ENCODE measurements at regions not wholly inside any gene's neighbourhood (a gene's known extent, or its start where the extent isn't known, plus 50 kb on each side); places are given as distances from the start of the nearest gene placed in this dataset.

DNA sequence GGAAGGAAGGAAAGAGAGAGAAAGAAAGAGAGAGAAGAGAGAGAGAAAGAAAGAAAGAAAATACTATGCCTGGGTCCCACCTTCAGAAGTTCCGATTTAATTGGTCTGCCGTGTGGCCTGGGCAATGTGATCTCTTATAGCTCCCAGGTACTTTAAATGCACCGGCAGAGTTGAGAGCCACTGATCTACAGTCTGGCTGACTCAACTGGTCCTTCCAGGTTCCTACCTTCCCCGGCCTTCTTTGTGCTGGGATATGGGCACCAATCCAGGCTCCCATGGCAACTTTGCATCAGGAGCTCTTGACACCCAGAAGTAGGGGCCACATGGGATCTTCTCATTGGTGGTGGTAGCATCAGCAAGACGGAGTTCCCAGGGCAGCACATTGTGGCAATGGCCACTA is 186.5 kb upstream of the ATP6AP2 start:
- Histone ChIP-seq H3F3A (ENCODE audit: insufficient read depth, low read depth) (no peaks in the 10 kb centered on the region), H3K4me2 (no peak overlapping the region), H3K9me3 (ENCODE audit: insufficient read depth, low read depth) (no peaks in the 10 kb centered on the region), H3K27me3 (ENCODE audit: insufficient read depth, low read depth) (no peaks in the 10 kb centered on the region), H4K20me1 (ENCODE audit: insufficient read depth) (no peaks in the 10 kb centered on the region), H3K27ac (no peak overlapping the region), H2AFZ (no peak overlapping the region), H3K4me1 (replicated peaks; ENCODE audit: insufficient read depth) (no peaks in the 10 kb centered on the region), H3K9me2 (ENCODE audit: insufficient read depth) (no peaks in the 10 kb centered on the region), H3K79me2 (ENCODE audit: low read depth) (no peaks in the 10 kb centered on the region), H3K36me3 (ENCODE audit: low read depth) (no peaks in the 10 kb centered on the region), H3K4me3 (no peak overlapping the region)
- intact Hi-C loops (cut with micrococcal nuclease; ENCODE audit: unreplicated experiment) = no loop called here
- ChIA-PET CTCF (no interaction called here), POLR2A (ENCODE audit: unreplicated experiment) (no interaction called here)
- no peak for DNase-seq
- no peak for TF ChIP-seq EZH2 (IDR thresholded peaks at IDR 0.05; ENCODE audit: low read depth)
- TF ChIP-seq, protein P1, sequence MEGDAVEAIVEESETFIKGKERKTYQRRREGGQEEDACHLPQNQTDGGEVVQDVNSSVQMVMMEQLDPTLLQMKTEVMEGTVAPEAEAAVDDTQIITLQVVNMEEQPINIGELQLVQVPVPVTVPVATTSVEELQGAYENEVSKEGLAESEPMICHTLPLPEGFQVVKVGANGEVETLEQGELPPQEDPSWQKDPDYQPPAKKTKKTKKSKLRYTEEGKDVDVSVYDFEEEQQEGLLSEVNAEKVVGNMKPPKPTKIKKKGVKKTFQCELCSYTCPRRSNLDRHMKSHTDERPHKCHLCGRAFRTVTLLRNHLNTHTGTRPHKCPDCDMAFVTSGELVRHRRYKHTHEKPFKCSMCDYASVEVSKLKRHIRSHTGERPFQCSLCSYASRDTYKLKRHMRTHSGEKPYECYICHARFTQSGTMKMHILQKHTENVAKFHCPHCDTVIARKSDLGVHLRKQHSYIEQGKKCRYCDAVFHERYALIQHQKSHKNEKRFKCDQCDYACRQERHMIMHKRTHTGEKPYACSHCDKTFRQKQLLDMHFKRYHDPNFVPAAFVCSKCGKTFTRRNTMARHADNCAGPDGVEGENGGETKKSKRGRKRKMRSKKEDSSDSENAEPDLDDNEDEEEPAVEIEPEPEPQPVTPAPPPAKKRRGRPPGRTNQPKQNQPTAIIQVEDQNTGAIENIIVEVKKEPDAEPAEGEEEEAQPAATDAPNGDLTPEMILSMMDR (conservative IDR thresholded peaks at IDR 0.05) = no peak
- BruUV-seq (replicated peaks) = no TSS peak

DNA sequence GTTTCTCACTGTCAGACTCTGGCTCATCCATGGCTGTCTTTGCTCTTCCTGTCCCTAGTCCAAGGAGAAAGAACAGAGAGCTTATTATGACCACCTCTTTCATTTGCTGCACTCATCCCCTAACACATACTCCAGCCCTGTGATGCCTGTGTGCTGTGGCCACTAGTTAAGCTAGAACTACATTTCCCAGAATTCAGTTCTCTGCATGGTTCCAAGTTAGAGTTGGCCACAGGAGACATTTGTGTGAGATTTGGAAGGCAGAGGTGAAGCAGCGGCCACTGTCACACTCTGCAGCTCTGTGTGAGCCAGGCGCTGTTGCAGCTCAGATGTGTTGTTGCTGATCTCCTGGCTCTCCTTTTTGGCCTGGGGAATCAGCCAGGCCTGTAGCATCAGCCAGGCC is 188.2 kb upstream of the ATP6AP2 start:
- DNase-seq = no peak
- BruUV-seq (replicated peaks) = no TSS peak
- ChIA-PET CTCF (no interaction called here), POLR2A (ENCODE audit: unreplicated experiment) (no interaction called here)
- no peaks in the 10 kb centered on the region for H3K79me2 ChIP-seq (ENCODE audit: low read depth)
- H4K20me1 ChIP-seq (ENCODE audit: insufficient read depth) = no peaks in the 10 kb centered on the region
- H3F3A ChIP-seq (ENCODE audit: insufficient read depth, low read depth) = no peaks in the 10 kb centered on the region
- TF ChIP-seq, protein P1 (conservative IDR thresholded peaks at IDR 0.05) = no peak
- no peak for TF ChIP-seq EZH2 (IDR thresholded peaks at IDR 0.05; ENCODE audit: low read depth)
- H3K4me2 ChIP-seq = no peak overlapping the region
- H3K27ac ChIP-seq = no peak overlapping the region
- H3K9me3 ChIP-seq (ENCODE audit: insufficient read depth, low read depth) = no peaks in the 10 kb centered on the region
- H3K4me1 ChIP-seq (replicated peaks; ENCODE audit: insufficient read depth) = no peaks in the 10 kb centered on the region
- H3K27me3 ChIP-seq (ENCODE audit: insufficient read depth, low read depth) = no peaks in the 10 kb centered on the region
- no peak overlapping the region for H3K4me3 ChIP-seq
- H3K36me3 ChIP-seq (ENCODE audit: low read depth) = no peaks in the 10 kb centered on the region
- H3K9me2 ChIP-seq (ENCODE audit: insufficient read depth) = no peaks in the 10 kb centered on the region
- no peak overlapping the region for H2AFZ ChIP-seq
- intact Hi-C loops (cut with micrococcal nuclease; ENCODE audit: unreplicated experiment) = no loop called here

DNA sequence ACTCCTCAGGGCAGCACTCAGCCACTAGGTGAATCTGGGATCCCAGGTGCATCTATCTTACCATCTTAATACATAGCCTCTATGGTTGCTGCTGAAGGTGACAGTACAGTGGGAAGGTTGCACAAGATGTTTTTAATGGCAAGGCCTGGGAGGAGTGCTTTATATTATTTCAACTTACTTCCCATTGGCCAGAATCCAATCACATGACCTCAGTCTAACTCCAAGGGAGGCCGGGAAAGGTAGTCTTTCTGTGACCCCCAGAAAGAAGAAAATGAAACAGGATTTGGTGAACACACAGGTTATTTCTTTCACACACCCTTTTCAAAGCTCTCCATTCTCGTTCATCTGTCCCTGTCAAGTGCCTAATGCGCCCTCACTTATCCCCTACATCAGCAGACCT is 189.1 kb upstream of the ATP6AP2 start:
- Histone ChIP-seq H2AFZ (no peak overlapping the region), H3K9me3 (ENCODE audit: insufficient read depth, low read depth) (no peaks in the 10 kb centered on the region), H4K20me1 (ENCODE audit: insufficient read depth) (no peaks in the 10 kb centered on the region), H3K9me2 (ENCODE audit: insufficient read depth) (no peaks in the 10 kb centered on the region), H3F3A (ENCODE audit: insufficient read depth, low read depth) (no peaks in the 10 kb centered on the region), H3K27ac (no peak overlapping the region), H3K4me2 (no peak overlapping the region), H3K4me1 (replicated peaks; ENCODE audit: insufficient read depth) (no peaks in the 10 kb centered on the region), H3K27me3 (ENCODE audit: insufficient read depth, low read depth) (no peaks in the 10 kb centered on the region), H3K4me3 (no peak overlapping the region), H3K36me3 (ENCODE audit: low read depth) (no peaks in the 10 kb centered on the region), H3K79me2 (ENCODE audit: low read depth) (no peaks in the 10 kb centered on the region)
- ChIA-PET CTCF (no interaction called here), POLR2A (ENCODE audit: unreplicated experiment) (no interaction called here)
- TF ChIP-seq EZH2 (IDR thresholded peaks at IDR 0.05; ENCODE audit: low read depth) = no peak
- intact Hi-C loops (cut with micrococcal nuclease; ENCODE audit: unreplicated experiment) = no loop called here
- no TSS peak for BruUV-seq (replicated peaks)
- DNase-seq = no peak

DNA sequence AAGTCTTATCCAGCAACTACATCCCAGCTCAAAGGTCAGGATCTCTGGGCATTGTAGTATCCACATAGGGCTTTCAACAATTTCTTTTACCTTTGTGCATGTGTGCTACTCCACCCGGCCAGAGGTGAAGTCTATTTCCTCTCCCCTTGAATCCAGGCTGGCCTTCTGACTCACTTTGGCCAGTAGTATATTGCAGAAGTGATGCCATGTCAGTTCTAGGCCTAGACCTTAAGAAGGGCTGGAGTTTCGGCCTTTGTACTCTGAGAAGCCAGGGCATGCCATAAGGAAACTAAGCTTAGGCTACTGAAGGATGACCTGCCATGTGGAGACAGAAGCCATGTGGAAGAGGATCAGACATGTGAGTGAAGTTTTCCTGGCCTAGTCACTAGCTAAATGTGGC is 191.2 kb upstream of the ATP6AP2 start:
- no peaks in the 10 kb centered on the region for H3K79me2 ChIP-seq (ENCODE audit: low read depth)
- DNase-seq = no peak
- no peaks in the 10 kb centered on the region for H3K9me2 ChIP-seq (ENCODE audit: insufficient read depth)
- ChIA-PET CTCF (no interaction called here), POLR2A (ENCODE audit: unreplicated experiment) (no interaction called here)
- no peak overlapping the region for H3K27ac ChIP-seq
- H4K20me1 ChIP-seq (ENCODE audit: insufficient read depth) = no peaks in the 10 kb centered on the region
- BruUV-seq (replicated peaks) = no TSS peak
- H3F3A ChIP-seq (ENCODE audit: insufficient read depth, low read depth) = no peaks in the 10 kb centered on the region
- no peaks in the 10 kb centered on the region for H3K27me3 ChIP-seq (ENCODE audit: insufficient read depth, low read depth)
- H3K36me3 ChIP-seq (ENCODE audit: low read depth) = no peaks in the 10 kb centered on the region
- H3K4me3 ChIP-seq = no peak overlapping the region
- TF ChIP-seq EZH2 (IDR thresholded peaks at IDR 0.05; ENCODE audit: low read depth) = no peak
- TF ChIP-seq, protein P1 (conservative IDR thresholded peaks at IDR 0.05) = no peak
- H3K9me3 ChIP-seq (ENCODE audit: insufficient read depth, low read depth) = no peaks in the 10 kb centered on the region
- no peaks in the 10 kb centered on the region for H3K4me1 ChIP-seq (replicated peaks; ENCODE audit: insufficient read depth)
- intact Hi-C loops (cut with micrococcal nuclease; ENCODE audit: unreplicated experiment) = no loop called here
- H2AFZ ChIP-seq = no peak overlapping the region
- no peak overlapping the region for H3K4me2 ChIP-seq

All from PC-9 (cell line).